ENCODE measurements at regions not wholly inside any gene's neighbourhood (a gene's known extent, or its start where the extent isn't known, plus 50 kb on each side); places are given as distances from the start of the nearest gene placed in this dataset.
A peak's percentile ranks its signal among the peaks of the same experiment; 100 is the strongest.

GRCh38 chr18:75865639-75866038, 438.1 kb upstream of the SMIM21 start:
- no peak for DNase-seq

GRCh38 chr18:75864816-75865215, 437.3 kb upstream of the SMIM21 start:
- TF ChIP-seq CTCF (IDR thresholded peaks at IDR 0.05) = no peak
- Histone ChIP-seq H3K4me1 (no peaks in the 10 kb centered on the region), H3K4me3 (no peak overlapping the region), H3K36me3 (no peaks in the 10 kb centered on the region), H3K9me3 (no peaks in the 10 kb centered on the region), H3K27me3 (ENCODE audit: low read depth) (no peaks in the 10 kb centered on the region), H3K27ac (no peak overlapping the region)
- intact Hi-C loops (cut with DNase I) = no loop called here
- no peak for DNase-seq
- peak in 1 of 2 donors; percentile 21 for ATAC-seq

More at GRCh38 chr18:75865639-75866038, 438.1 kb upstream of the SMIM21 start:
- no peak for TF ChIP-seq CTCF (IDR thresholded peaks at IDR 0.05)
- no peaks in the 10 kb centered on the region for H3K9me3 ChIP-seq
- H3K4me3 ChIP-seq = no peak overlapping the region
- no peaks in the 10 kb centered on the region for H3K4me1 ChIP-seq
- intact Hi-C loops (cut with DNase I) = no loop called here
- ATAC-seq = no peak
- H3K27me3 ChIP-seq (ENCODE audit: low read depth) = no peaks in the 10 kb centered on the region
- no peaks in the 10 kb centered on the region for H3K36me3 ChIP-seq
- H3K27ac ChIP-seq = no peak overlapping the region

GRCh38 chr18:75863696-75864095, 436.2 kb upstream of the SMIM21 start:
- Histone ChIP-seq H3K4me1 (no peaks in the 10 kb centered on the region), H3K4me3 (no peak overlapping the region), H3K27ac (no peak overlapping the region), H3K36me3 (no peaks in the 10 kb centered on the region), H3K9me3 (no peaks in the 10 kb centered on the region), H3K27me3 (ENCODE audit: low read depth) (no peaks in the 10 kb centered on the region)
- TF ChIP-seq CTCF (IDR thresholded peaks at IDR 0.05) = no peak
- DNase-seq (no peak), ATAC-seq (no peak)
- intact Hi-C loops (cut with DNase I) = no loop called here

GRCh38 chr18:75862458-75862857, 435.0 kb upstream of the SMIM21 start:
- TF ChIP-seq CTCF (IDR thresholded peaks at IDR 0.05) = no peak
- intact Hi-C loops (cut with DNase I) = no loop called here

GRCh38 chr18:75860166-75860565, 432.7 kb upstream of the SMIM21 start:
- ATAC-seq (no peak), DNase-seq (no peak)
- H3K36me3 ChIP-seq = no peaks in the 10 kb centered on the region
- H3K27ac ChIP-seq = no peak overlapping the region
- no peaks in the 10 kb centered on the region for H3K4me1 ChIP-seq
- H3K9me3 ChIP-seq = no peaks in the 10 kb centered on the region
- TF ChIP-seq CTCF (IDR thresholded peaks at IDR 0.05) = no peak
- intact Hi-C loops (cut with DNase I) = no loop called here
- no peaks in the 10 kb centered on the region for H3K27me3 ChIP-seq (ENCODE audit: low read depth)
- H3K4me3 ChIP-seq = no peak overlapping the region

More at GRCh38 chr18:75862458-75862857, 435.0 kb upstream of the SMIM21 start:
- H3K9me3 ChIP-seq = no peaks in the 10 kb centered on the region
- DNase-seq (no peak), ATAC-seq (no peak)
- no peaks in the 10 kb centered on the region for H3K36me3 ChIP-seq
- H3K4me3 ChIP-seq = no peak overlapping the region
- H3K27me3 ChIP-seq (ENCODE audit: low read depth) = no peaks in the 10 kb centered on the region
- H3K27ac ChIP-seq = no peak overlapping the region
- no peaks in the 10 kb centered on the region for H3K4me1 ChIP-seq

GRCh38 chr18:75859533-75859932, 432.0 kb upstream of the SMIM21 start:
- no peaks in the 10 kb centered on the region for H3K27me3 ChIP-seq (ENCODE audit: low read depth)
- intact Hi-C loops (cut with DNase I) = no loop called here
- H3K4me3 ChIP-seq = no peak overlapping the region
- no peaks in the 10 kb centered on the region for H3K9me3 ChIP-seq
- no peaks in the 10 kb centered on the region for H3K4me1 ChIP-seq
- TF ChIP-seq CTCF (IDR thresholded peaks at IDR 0.05) = no peak
- H3K36me3 ChIP-seq = no peaks in the 10 kb centered on the region
- ATAC-seq (no peak), DNase-seq (no peak)
- no peak overlapping the region for H3K27ac ChIP-seq

Data from lower lobe of right lung (tissue), 2 donors.